SU-DHL-6 (cell line): ENCODE measurements at regions not wholly inside any gene's neighbourhood (a gene's known extent, or its start where the extent isn't known, plus 50 kb on each side); places are given as distances from the start of the nearest gene placed in this dataset.

Source experiments
- EZH2phosphoT487 ChIP-seq: fragments of 200-600 bp; sonication (generic), shearing (Covaris generic); conservative IDR thresholded peaks from 2 replicates; pipeline ENCODE4 v1.6.1; 2018; ENCODE audit warnings: mild to moderate bottlenecking, antibody characterized with exemption, low read length, moderate library complexity, mixed read lengths
- TF ChIP-seq, protein P1 (sequence below): fragments of 200-600 bp; sonication (generic); IDR thresholded peaks from one replicate; pipeline ENCODE4 v1.5.1; 2017; ENCODE audit warnings: antibody characterized with exemption, mild to moderate bottlenecking, low read length, moderate library complexity; ENCODE audit not compliant: insufficient read depth, poor library complexity, severe bottlenecking

- TF ChIP-seq, protein P1, sequence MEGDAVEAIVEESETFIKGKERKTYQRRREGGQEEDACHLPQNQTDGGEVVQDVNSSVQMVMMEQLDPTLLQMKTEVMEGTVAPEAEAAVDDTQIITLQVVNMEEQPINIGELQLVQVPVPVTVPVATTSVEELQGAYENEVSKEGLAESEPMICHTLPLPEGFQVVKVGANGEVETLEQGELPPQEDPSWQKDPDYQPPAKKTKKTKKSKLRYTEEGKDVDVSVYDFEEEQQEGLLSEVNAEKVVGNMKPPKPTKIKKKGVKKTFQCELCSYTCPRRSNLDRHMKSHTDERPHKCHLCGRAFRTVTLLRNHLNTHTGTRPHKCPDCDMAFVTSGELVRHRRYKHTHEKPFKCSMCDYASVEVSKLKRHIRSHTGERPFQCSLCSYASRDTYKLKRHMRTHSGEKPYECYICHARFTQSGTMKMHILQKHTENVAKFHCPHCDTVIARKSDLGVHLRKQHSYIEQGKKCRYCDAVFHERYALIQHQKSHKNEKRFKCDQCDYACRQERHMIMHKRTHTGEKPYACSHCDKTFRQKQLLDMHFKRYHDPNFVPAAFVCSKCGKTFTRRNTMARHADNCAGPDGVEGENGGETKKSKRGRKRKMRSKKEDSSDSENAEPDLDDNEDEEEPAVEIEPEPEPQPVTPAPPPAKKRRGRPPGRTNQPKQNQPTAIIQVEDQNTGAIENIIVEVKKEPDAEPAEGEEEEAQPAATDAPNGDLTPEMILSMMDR: no peak
- TF ChIP-seq EZH2phosphoT487: no peak
These were observed 87.1 kb upstream of the VEPH1 start for GRCh38 chr3:157590273-157590672.
